Uterus (tissue), 2 donors: ENCODE measurements at regions not wholly inside any gene's neighbourhood (a gene's known extent, or its start where the extent isn't known, plus 50 kb on each side); places are given as distances from the start of the nearest gene placed in this dataset.

Experiments
- POLR2A ChIP-seq, 2 donors: fragments of 450-650 bp; IDR thresholded peaks; one replicate each; pipeline ENCODE4 v1.6.1; 2016; ENCODE audit warnings: antibody characterized with exemption in 2 of 2, mild to moderate bottlenecking in 1 of 2, moderate library complexity in 1 of 2
- TF ChIP-seq, protein P1 (sequence below), 4 experiments: fragments of 200-600 bp in 2 of 4; fragments of 450-650 bp in 2 of 4; sonication (generic) in 2 of 4; IDR thresholded peaks; one replicate each; pipeline ENCODE4 v1.5.1; 2016 to 2019; ENCODE audit warnings: antibody characterized with exemption in 4 of 4, mild to moderate bottlenecking in 2 of 4, moderate library complexity in 1 of 4

- TF ChIP-seq, protein P1, sequence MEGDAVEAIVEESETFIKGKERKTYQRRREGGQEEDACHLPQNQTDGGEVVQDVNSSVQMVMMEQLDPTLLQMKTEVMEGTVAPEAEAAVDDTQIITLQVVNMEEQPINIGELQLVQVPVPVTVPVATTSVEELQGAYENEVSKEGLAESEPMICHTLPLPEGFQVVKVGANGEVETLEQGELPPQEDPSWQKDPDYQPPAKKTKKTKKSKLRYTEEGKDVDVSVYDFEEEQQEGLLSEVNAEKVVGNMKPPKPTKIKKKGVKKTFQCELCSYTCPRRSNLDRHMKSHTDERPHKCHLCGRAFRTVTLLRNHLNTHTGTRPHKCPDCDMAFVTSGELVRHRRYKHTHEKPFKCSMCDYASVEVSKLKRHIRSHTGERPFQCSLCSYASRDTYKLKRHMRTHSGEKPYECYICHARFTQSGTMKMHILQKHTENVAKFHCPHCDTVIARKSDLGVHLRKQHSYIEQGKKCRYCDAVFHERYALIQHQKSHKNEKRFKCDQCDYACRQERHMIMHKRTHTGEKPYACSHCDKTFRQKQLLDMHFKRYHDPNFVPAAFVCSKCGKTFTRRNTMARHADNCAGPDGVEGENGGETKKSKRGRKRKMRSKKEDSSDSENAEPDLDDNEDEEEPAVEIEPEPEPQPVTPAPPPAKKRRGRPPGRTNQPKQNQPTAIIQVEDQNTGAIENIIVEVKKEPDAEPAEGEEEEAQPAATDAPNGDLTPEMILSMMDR (IDR thresholded peaks at IDR 0.05) = no peak
- TF ChIP-seq POLR2A (IDR thresholded peaks at IDR 0.05) = no peak
These were observed 294.4 kb upstream of the TBX18 start for GRCh38 chr6:85058806-85059205.
